ENCODE measurements at regions not wholly inside any gene's neighbourhood (a gene's known extent, or its start where the extent isn't known, plus 50 kb on each side); places are given as distances from the start of the nearest gene placed in this dataset.
"Not testable (repeated sequence)": the region's sequence is repeated elsewhere in the genome, so short reads cannot be mapped to it uniquely, and the experiment has no call there.

DNA sequence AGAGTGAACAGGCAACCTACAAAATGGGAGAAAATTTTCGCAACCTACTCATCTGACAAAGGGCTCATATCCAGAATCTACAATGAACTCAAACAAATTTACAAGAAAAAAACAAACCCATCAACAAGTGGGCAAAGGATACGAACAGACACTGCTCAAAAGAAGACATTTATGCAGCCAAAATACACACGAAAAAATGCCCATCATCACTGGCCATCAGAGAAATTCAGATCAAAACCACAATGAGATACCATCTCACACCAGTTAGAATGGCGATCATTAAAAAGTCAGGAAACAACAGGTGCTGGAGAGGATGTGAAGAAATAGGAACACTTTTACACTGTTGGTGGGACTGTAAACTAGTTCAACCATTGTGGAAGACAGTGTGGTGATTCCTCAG is 1146.2 kb upstream of the SEMA6A start:
- TF ChIP-seq CTCF (IDR thresholded peaks at IDR 0.05; ENCODE audit: low read depth, low read length, poor library complexity, severe bottlenecking); EZH2phosphoT487 (IDR thresholded peaks at IDR 0.05; ENCODE audit: borderline replicate concordance, low read length): not testable (repeated sequence)
